Hepatocyte (in vitro differentiated cells): ENCODE measurements at regions not wholly inside any gene's neighbourhood (a gene's known extent, or its start where the extent isn't known, plus 50 kb on each side); places are given as distances from the start of the nearest gene placed in this dataset.

Source experiments
- EZH2 ChIP-seq: fragments of 200-600 bp; sonication (generic); IDR thresholded peaks from 2 replicates; pipeline ENCODE4 v1.6.1; 2016; ENCODE audit warnings: antibody characterized with exemption, mild to moderate bottlenecking, borderline replicate concordance
- TF ChIP-seq, protein P1 (sequence below): fragments of 200-600 bp; sonication (generic); IDR thresholded peaks from 2 replicates; pipeline ENCODE4 v1.5.1; 2016; ENCODE audit warnings: antibody characterized with exemption, mild to moderate bottlenecking; ENCODE audit not compliant: poor library complexity

DNA sequence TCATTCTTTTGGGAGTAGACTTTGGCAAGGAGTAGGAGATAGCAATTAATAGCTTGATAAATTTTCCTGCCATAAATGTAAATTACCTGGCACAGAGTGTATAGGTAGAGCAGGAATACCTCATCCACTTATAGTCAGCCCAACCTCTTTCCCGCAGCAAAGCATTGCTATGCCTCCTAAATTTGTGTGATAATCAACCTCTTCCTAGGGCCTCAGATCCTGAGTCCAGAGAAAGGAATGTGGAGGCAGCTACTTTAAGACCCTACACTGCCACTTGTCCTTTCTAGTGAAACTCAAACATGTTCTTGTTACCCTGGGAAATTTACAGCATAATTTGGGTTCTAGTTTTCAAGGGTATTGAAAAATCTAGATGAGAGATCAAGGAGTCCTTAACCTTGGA is 919.0 kb downstream of the RAPGEF2 start:
- no peak for TF ChIP-seq EZH2
- TF ChIP-seq, protein P1, sequence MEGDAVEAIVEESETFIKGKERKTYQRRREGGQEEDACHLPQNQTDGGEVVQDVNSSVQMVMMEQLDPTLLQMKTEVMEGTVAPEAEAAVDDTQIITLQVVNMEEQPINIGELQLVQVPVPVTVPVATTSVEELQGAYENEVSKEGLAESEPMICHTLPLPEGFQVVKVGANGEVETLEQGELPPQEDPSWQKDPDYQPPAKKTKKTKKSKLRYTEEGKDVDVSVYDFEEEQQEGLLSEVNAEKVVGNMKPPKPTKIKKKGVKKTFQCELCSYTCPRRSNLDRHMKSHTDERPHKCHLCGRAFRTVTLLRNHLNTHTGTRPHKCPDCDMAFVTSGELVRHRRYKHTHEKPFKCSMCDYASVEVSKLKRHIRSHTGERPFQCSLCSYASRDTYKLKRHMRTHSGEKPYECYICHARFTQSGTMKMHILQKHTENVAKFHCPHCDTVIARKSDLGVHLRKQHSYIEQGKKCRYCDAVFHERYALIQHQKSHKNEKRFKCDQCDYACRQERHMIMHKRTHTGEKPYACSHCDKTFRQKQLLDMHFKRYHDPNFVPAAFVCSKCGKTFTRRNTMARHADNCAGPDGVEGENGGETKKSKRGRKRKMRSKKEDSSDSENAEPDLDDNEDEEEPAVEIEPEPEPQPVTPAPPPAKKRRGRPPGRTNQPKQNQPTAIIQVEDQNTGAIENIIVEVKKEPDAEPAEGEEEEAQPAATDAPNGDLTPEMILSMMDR: no peak
